ENCODE measurements at regions not wholly inside any gene's neighbourhood (a gene's known extent, or its start where the extent isn't known, plus 50 kb on each side); places are given as distances from the start of the nearest gene placed in this dataset.
A peak's percentile ranks its signal among the peaks of the same experiment; 100 is the strongest.

GRCh38 chr2:224308272-224308911 is 93.5 kb downstream of the FAM124B start:
- H3K4me3 ChIP-seq (ENCODE audit: low read depth, low read length): no peak overlapping the region
- TF ChIP-seq, protein P1, sequence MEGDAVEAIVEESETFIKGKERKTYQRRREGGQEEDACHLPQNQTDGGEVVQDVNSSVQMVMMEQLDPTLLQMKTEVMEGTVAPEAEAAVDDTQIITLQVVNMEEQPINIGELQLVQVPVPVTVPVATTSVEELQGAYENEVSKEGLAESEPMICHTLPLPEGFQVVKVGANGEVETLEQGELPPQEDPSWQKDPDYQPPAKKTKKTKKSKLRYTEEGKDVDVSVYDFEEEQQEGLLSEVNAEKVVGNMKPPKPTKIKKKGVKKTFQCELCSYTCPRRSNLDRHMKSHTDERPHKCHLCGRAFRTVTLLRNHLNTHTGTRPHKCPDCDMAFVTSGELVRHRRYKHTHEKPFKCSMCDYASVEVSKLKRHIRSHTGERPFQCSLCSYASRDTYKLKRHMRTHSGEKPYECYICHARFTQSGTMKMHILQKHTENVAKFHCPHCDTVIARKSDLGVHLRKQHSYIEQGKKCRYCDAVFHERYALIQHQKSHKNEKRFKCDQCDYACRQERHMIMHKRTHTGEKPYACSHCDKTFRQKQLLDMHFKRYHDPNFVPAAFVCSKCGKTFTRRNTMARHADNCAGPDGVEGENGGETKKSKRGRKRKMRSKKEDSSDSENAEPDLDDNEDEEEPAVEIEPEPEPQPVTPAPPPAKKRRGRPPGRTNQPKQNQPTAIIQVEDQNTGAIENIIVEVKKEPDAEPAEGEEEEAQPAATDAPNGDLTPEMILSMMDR (IDR thresholded peaks at IDR 0.05; ENCODE audit: insufficient read depth, low read depth, low read length): no peak
- peak; percentile 11 for DNase-seq (ENCODE audit: low read depth)

GRCh38 chr2:224302952-224303351 is 99.0 kb downstream of the FAM124B start:
- TF ChIP-seq, protein P1 (IDR thresholded peaks at IDR 0.05; ENCODE audit: insufficient read depth, low read depth, low read length): no peak
- no peak for DNase-seq (ENCODE audit: low read depth)
- H3K4me3 ChIP-seq (ENCODE audit: low read depth, low read length): no peak overlapping the region

GRCh38 chr2:224293976-224294375 is 107.9 kb downstream of the FAM124B start:
- TF ChIP-seq, protein P1 (IDR thresholded peaks at IDR 0.05; ENCODE audit: insufficient read depth, low read depth, low read length): no peak
- no peak for DNase-seq (ENCODE audit: low read depth)
- no peak overlapping the region for H3K4me3 ChIP-seq (ENCODE audit: low read depth, low read length)

GRCh38 chr2:224287531-224287930 is 114.4 kb downstream of the FAM124B start:
- no peak overlapping the region for H3K4me3 ChIP-seq (ENCODE audit: low read depth, low read length)
- TF ChIP-seq, protein P1 (IDR thresholded peaks at IDR 0.05; ENCODE audit: insufficient read depth, low read depth, low read length): no peak
- DNase-seq (ENCODE audit: low read depth): no peak

DNA sequence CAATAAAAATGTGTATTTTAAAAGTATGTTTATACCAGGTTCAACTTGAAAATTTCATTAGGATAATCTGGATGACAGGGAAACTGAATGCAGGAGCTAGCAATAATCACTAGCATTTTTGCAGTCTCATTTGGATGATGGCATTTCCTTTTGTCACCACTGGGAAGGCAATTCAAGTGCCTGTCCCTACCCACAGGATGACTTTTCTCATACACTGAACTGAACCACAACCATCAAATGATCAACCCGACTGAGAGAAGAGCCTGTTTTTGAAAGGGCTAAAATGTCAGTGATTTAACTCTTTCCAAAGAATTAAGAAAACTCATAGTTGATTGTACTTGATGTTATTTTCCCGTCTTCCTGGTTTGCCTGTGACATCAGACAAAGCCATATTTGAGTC is 115.0 kb downstream of the FAM124B start:
- H3K4me3 ChIP-seq (ENCODE audit: low read depth, low read length): no peak overlapping the region
- no peak for DNase-seq (ENCODE audit: low read depth)
- TF ChIP-seq, protein P1 (IDR thresholded peaks at IDR 0.05; ENCODE audit: insufficient read depth, low read depth, low read length): no peak

DNA sequence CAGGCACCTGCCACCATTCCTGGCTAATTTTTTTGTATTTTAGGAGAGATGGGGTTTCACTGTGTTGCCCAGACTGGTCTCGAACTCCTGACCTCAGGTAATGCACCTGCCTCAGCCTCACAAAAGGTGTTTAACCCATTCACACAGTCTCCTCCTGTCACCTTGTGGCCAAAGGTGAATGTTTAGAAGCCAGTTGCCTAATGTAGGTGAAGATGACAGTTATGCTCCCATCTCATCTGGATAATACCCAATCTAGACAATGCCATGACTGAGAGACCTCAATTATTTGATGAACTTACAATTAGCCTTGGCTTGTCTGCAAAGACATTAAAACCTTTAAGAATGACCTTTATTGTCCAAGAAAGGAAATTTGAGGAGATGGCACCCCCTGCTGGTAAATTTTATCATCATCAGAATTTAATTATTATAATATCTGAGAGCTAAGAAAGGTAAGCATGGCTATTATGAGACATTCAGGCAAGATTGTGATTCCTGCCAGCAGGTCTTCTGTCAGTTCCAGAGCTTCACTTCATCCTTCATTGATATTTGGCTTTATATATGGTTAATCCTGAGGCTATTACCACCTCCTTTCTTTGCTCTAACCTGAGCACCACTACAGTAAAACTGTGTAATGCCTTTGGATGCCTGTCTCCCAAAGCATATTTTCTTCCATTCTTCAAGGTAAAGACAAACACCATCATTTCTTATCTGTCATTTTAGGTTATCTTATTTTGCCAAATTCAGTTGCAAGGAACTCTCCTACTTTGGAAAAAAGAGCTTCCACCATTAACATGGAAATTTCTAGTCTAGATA is 117.6 kb downstream of the FAM124B start:
- H3K4me3 ChIP-seq (ENCODE audit: low read depth, low read length): no peak overlapping the region
- DNase-seq (ENCODE audit: low read depth): peak; percentile 46
- TF ChIP-seq, protein P1 (IDR thresholded peaks at IDR 0.05; ENCODE audit: insufficient read depth, low read depth, low read length): peak; percentile 53
